CD4-positive, alpha-beta memory T cell (primary cell): ENCODE measurements at regions not wholly inside any gene's neighbourhood (a gene's known extent, or its start where the extent isn't known, plus 50 kb on each side); places are given as distances from the start of the nearest gene placed in this dataset.

ENCODE experiments used
- CTCF ChIA-PET: fragments of 350-600 bp; sonication (Branson Sonifier 250); formaldehyde crosslinking; loops from one replicate; lab custom pipeline; 2021; ENCODE audit warnings: inconsistent platforms; ENCODE audit not compliant: partially characterized antibody; lab: Charles Lee
- POLR2A ChIA-PET: fragments of 350-600 bp; sonication (Branson Sonifier 250); formaldehyde crosslinking; loops from one replicate; lab custom pipeline; 2021; ENCODE audit not compliant: partially characterized antibody; lab: Charles Lee
- DNase-seq, 5 donors: peaks; one replicate each; pipeline versions ENCODE4 v3.0.0 to v3.0.0-alpha.2; 2020 to 2022; ENCODE audit warnings: mixed read lengths in 1 of 5
- H3K27ac ChIP-seq: one replicate; pipeline ENCODE4 v1.7.0; 2013; ENCODE audit warnings: low read depth, low read length
- H3K27me3 ChIP-seq: 2 replicates; pipeline ENCODE4 v1.7.0; 2013; ENCODE audit warnings: mild to moderate bottlenecking, low read length, moderate library complexity; ENCODE audit not compliant: insufficient read depth
- H3K36me3 ChIP-seq: 2 replicates; pipeline ENCODE4 v1.7.0; 2013; ENCODE audit warnings: mild to moderate bottlenecking, low read length, moderate library complexity; ENCODE audit not compliant: insufficient read depth
- H3K4me1 ChIP-seq: 2 replicates; pipeline ENCODE4 v1.7.0; 2013; ENCODE audit warnings: mild to moderate bottlenecking, low read length, moderate library complexity; ENCODE audit not compliant: insufficient read depth
- H3K4me3 ChIP-seq, 2 donors: one replicate each; pipeline ENCODE4 v1.7.0; 2013; ENCODE audit warnings: low read length in 2 of 2, mild to moderate bottlenecking in 1 of 2
- H3K9me3 ChIP-seq, 2 donors: one replicate each; pipeline ENCODE4 v1.7.0; 2013; ENCODE audit warnings: low read length in 2 of 2, control low read depth in 1 of 2; ENCODE audit not compliant: control insufficient read depth in 1 of 2
- H3K27ac Mint-ChIP-seq, 7 donors: one replicate each; pipeline ENCODE4 v1.8.0; 2020 to 2021; ENCODE audit warnings: mixed read lengths in 7 of 7, mild to moderate bottlenecking in 6 of 7, inconsistent platforms in 3 of 7, moderate library complexity in 3 of 7
- H3K27me3 Mint-ChIP-seq, 2 donors: one replicate each; pipeline ENCODE4 v1.8.0; 2020 to 2021; ENCODE audit warnings: mixed read lengths in 2 of 2
- H3K36me3 Mint-ChIP-seq, 2 donors: one replicate each; pipeline ENCODE4 v1.8.0; 2020 to 2021; ENCODE audit warnings: mixed read lengths in 2 of 2, inconsistent platforms in 1 of 2, mild to moderate bottlenecking in 1 of 2
- H3K4me1 Mint-ChIP-seq, 4 donors: one replicate each; pipeline ENCODE4 v1.8.0; 2020 to 2021; ENCODE audit warnings: mixed read lengths in 4 of 4, mild to moderate bottlenecking in 1 of 4
- H3K4me3 Mint-ChIP-seq, 8 donors: one replicate each; pipeline ENCODE4 v1.8.0; 2020 to 2021; ENCODE audit warnings: mixed read lengths in 8 of 8, mild to moderate bottlenecking in 7 of 8, moderate library complexity in 6 of 8, inconsistent platforms in 3 of 8
- H3K9me3 Mint-ChIP-seq, 8 donors: one replicate each; pipeline ENCODE4 v1.8.0; 2020 to 2021; ENCODE audit warnings: mixed read lengths in 8 of 8, mild to moderate bottlenecking in 5 of 8, inconsistent platforms in 3 of 8, moderate library complexity in 1 of 8
- intact Hi-C: fragments of 100-400 bp; cut with micrococcal nuclease; formaldehyde crosslinking; loops from one replicate; pipeline ENCODE4 v1.15.1; 2023

DNA sequence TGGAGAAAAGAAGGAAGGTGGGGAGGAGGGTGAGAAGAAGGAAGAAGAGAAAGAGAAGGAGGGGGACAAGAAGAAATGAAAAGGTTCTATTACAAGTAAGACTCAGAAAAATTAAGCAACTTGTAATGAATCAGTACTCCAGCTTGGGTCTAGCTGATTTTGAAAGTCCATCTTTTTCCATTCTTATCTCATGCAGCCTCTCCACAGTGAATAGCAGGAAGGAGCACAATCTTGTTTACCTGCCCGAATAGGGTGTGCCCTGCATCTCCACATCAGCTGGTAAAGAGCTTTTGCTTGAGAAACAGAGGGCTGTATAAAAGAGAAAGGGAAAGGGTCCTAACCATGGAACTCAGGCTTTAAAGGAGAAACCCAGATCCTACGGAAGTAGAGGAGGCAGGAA lies 348.8 kb downstream of the TPBG start:
- POLR2A ChIA-PET = no interaction called here

DNA sequence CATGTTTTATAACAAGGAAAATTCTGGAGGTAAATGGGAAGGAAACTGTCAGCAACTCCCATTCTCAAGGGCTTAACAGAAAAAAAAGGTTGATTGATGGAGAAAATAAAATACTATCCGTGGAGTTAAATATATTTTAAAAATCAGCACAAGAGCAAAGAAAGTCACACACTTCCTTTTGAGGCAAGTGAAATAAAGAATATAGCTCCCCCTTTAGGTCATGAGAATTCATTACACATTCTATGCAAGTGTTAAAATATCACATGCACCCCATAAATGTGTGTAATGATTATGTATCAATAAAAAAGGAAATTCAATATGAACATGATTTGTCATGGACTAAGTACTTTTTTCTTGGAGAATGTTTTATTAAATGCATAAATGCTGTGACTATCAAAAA lies 349.2 kb downstream of the TPBG start:
- ChIA-PET POLR2A (no interaction called here), CTCF (interaction anchor here (1.1 to 2.1 kb wide), 3 partner anchors 9 to 442 kb away, joined by 3 to 11 read pairs (median 3); no protein-coding TSS in a partner anchor)
- no peaks in the 10 kb centered on the region for H3K27me3 ChIP-seq
- H3K9me3 ChIP-seq = no peaks in the 10 kb centered on the region
- H3K27me3 Mint-ChIP-seq = peaks cover 6 to 9% of the 10 kb centered on the region in 2 donors
- H3K9me3 Mint-ChIP-seq = peaks cover 0 to 12% (median 4%) of the 10 kb centered on the region in 8 donors
- H3K4me3 ChIP-seq = no peak overlapping the region
- H3K4me1 ChIP-seq = no peaks in the 10 kb centered on the region
- no peak overlapping the region for H3K27ac Mint-ChIP-seq
- no peak overlapping the region for H3K4me3 Mint-ChIP-seq
- no peak for DNase-seq
- intact Hi-C loops = no loop called here
- H3K27ac ChIP-seq = no peak overlapping the region
- no peaks in the 10 kb centered on the region for H3K36me3 Mint-ChIP-seq
- no peaks in the 10 kb centered on the region for H3K36me3 ChIP-seq
- H3K4me1 Mint-ChIP-seq = peaks cover 0 to 1% (median 0%) of the 10 kb centered on the region in 4 donors

More for the DNA sequence above, 348.8 kb downstream of the TPBG start:
- Mint-ChIP-seq H3K4me3 (no peak overlapping the region), H3K27ac (no peak overlapping the region), H3K36me3 (no peaks in the 10 kb centered on the region), H3K9me3 (peaks cover 0 to 12% (median 5%) of the 10 kb centered on the region in 8 donors), H3K27me3 (peaks cover 6 to 9% of the 10 kb centered on the region in 2 donors), H3K4me1 (peaks cover 0 to 1% (median 0%) of the 10 kb centered on the region in 4 donors)
- Histone ChIP-seq H3K27ac (no peak overlapping the region), H3K4me1 (no peaks in the 10 kb centered on the region), H3K36me3 (no peaks in the 10 kb centered on the region), H3K4me3 (no peak overlapping the region), H3K9me3 (no peaks in the 10 kb centered on the region), H3K27me3 (no peaks in the 10 kb centered on the region)
- intact Hi-C loops = no loop called here
- CTCF ChIA-PET = interaction anchor here (1.1 to 2.1 kb wide), 3 partner anchors 9 to 441 kb away, joined by 3 to 11 read pairs (median 3); no protein-coding TSS in a partner anchor
- DNase-seq = no peak

DNA sequence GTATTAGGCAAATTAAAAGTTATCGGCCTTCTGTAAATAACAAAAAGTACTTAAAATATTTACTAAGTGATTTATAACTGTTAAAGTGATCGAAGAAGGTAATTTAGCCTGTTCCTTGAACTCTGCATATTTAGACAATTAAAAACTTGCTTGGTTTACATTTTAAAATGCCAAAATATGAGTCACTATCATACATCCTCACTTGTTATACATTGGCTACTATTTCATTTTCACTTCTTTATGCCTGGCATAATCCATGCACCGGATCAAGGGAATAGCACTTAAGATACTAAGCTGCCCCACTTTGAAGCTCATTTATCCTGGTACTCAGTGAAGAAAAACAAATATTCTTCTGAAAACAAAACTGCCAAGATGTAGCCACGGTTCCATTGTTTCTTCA lies 344.6 kb downstream of the UBE3D start:
- peaks cover 0 to 13% (median 0%) of the 10 kb centered on the region in 8 donors for H3K9me3 Mint-ChIP-seq
- POLR2A ChIA-PET = no interaction called here
- H3K4me1 ChIP-seq = no peaks in the 10 kb centered on the region

DNA sequence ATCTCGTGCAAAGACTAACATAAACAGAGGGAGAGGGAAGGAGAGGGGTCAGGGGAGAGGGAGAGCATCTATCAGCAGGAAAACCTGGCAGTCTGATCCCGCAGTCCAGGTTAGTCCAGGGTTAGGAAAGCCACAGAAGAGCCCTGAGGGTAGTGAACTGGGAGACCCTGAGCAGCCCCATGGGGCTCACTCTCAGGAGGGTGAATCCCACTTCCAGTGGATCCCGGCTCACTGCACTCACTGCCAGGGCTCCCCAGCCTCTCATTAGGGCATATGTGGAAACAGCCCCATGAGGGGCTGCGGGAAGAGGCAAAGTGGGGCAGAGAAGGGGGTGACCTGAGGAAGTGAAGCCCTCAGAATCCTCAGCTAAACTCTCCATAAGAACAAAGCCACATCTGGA lies 329.9 kb downstream of the UBE3D start:
- H3K27ac ChIP-seq = no peak overlapping the region
- H3K27me3 ChIP-seq = no peaks in the 10 kb centered on the region
- Mint-ChIP-seq H3K4me1 (no peaks in the 10 kb centered on the region), H3K27me3 (peaks cover 5 to 11% of the 10 kb centered on the region in 2 donors), H3K27ac (no peak overlapping the region), H3K4me3 (no peak overlapping the region), H3K36me3 (no peaks in the 10 kb centered on the region), H3K9me3 (peaks cover 0 to 2% (median 0%) of the 10 kb centered on the region in 8 donors)
- no peaks in the 10 kb centered on the region for H3K4me1 ChIP-seq
- H3K36me3 ChIP-seq = no peaks in the 10 kb centered on the region
- no peak for DNase-seq
- H3K4me3 ChIP-seq = no peak overlapping the region
- ChIA-PET POLR2A (no interaction called here), CTCF (no interaction called here)
- intact Hi-C loops = no loop called here
- H3K9me3 ChIP-seq = no peaks in the 10 kb centered on the region

More for the DNA sequence above, 344.6 kb downstream of the UBE3D start:
- H3K27me3 ChIP-seq = no peaks in the 10 kb centered on the region
- H3K4me3 ChIP-seq = no peak overlapping the region
- no peak for DNase-seq
- H3K36me3 Mint-ChIP-seq = no peaks in the 10 kb centered on the region
- H3K36me3 ChIP-seq = no peaks in the 10 kb centered on the region
- CTCF ChIA-PET = no interaction called here
- no peaks in the 10 kb centered on the region for H3K27me3 Mint-ChIP-seq
- H3K27ac Mint-ChIP-seq = no peak overlapping the region
- no peak overlapping the region for H3K4me3 Mint-ChIP-seq
- H3K4me1 Mint-ChIP-seq = no peaks in the 10 kb centered on the region
- intact Hi-C loops = no loop called here
- H3K9me3 ChIP-seq = no peaks in the 10 kb centered on the region
- H3K27ac ChIP-seq = no peak overlapping the region

DNA sequence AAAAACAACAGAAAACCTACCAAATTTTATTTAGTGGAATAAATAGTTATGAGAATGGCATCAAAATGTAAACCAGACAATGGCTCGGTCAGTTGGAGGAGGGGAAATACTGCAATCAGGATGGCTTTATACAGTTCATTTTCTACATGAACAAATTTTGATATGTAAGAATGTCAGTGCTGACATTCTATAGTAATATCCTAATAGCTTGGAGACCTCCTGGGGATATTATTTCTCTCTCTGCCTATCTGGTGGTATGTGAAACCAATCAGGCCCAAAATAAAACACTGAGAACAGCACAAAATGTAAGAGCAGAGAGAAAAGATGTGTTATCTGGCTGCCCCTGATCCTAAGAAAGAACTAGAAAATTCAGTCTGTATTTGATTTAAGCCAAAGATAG lies 327.7 kb downstream of the UBE3D start:
- no peak for DNase-seq
- H3K4me3 ChIP-seq = no peak overlapping the region
- H3K9me3 Mint-ChIP-seq = peaks cover 0 to 2% (median 0%) of the 10 kb centered on the region in 8 donors
- H3K9me3 ChIP-seq = no peaks in the 10 kb centered on the region
- H3K27me3 Mint-ChIP-seq = peaks cover 5 to 11% of the 10 kb centered on the region in 2 donors
- H3K4me1 ChIP-seq = no peaks in the 10 kb centered on the region
- no peaks in the 10 kb centered on the region for H3K4me1 Mint-ChIP-seq
- CTCF ChIA-PET = no interaction called here
- no peak overlapping the region for H3K27ac Mint-ChIP-seq
- intact Hi-C loops = no loop called here
- POLR2A ChIA-PET = no interaction called here
- H3K36me3 Mint-ChIP-seq = no peaks in the 10 kb centered on the region
- H3K27ac ChIP-seq = no peak overlapping the region
- H3K36me3 ChIP-seq = no peaks in the 10 kb centered on the region
- H3K4me3 Mint-ChIP-seq = no peak overlapping the region
- no peaks in the 10 kb centered on the region for H3K27me3 ChIP-seq

DNA sequence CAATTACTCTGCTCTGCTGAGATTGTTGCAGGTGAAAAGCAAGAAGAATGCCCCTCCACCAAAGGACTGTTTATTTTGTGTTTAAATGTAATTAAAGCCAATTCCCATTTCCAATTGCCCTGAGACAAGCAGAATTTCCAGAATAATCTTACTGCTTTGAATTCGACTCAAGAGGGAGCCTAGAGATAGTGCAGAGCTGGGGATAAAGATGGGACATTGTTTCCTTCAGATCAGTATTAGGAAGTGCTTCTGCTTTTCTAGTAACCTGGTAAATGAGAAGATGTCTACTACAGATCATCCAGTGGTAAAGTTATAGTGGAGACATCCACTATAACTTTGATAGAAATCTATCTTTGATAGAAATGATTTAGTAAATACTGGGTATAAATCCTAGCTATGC lies 326.9 kb downstream of the UBE3D start:
- no peak overlapping the region for H3K4me3 ChIP-seq
- no peaks in the 10 kb centered on the region for H3K4me1 ChIP-seq
- ChIA-PET POLR2A (no interaction called here), CTCF (no interaction called here)
- peaks cover 5 to 11% of the 10 kb centered on the region in 2 donors for H3K27me3 Mint-ChIP-seq
- no peak overlapping the region for H3K27ac ChIP-seq
- no peak for DNase-seq
- H3K4me1 Mint-ChIP-seq = no peaks in the 10 kb centered on the region
- no peaks in the 10 kb centered on the region for H3K36me3 ChIP-seq
- intact Hi-C loops = no loop called here
- no peaks in the 10 kb centered on the region for H3K27me3 ChIP-seq
- no peak overlapping the region for H3K27ac Mint-ChIP-seq
- no peaks in the 10 kb centered on the region for H3K9me3 ChIP-seq
- H3K9me3 Mint-ChIP-seq = peaks cover 0 to 2% (median 0%) of the 10 kb centered on the region in 8 donors
- H3K4me3 Mint-ChIP-seq = no peak overlapping the region
- H3K36me3 Mint-ChIP-seq = no peaks in the 10 kb centered on the region

DNA sequence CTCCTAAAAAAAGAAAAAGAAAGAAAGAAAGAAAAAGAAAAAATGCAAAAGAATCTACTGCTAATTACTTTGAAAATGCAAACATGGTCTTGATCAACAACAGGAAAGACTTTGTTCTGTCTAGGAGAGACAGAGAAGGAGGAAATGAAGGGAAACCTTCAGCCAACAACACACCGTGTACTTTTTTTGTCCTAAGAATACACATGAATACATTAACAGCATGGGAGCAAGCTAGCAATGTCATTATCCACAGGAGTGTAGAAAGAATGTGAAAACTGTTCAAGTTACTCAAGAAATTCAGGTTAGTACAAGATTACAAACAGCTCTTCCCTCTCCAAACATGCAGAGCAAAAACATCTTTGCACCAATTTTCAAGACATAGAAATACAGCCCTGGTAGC lies 326.3 kb downstream of the UBE3D start:
- no peak for DNase-seq
- Mint-ChIP-seq H3K27me3 (peaks cover 3 to 11% of the 10 kb centered on the region in 2 donors), H3K9me3 (peaks cover 0 to 2% (median 0%) of the 10 kb centered on the region in 8 donors), H3K36me3 (no peaks in the 10 kb centered on the region), H3K4me3 (no peak overlapping the region), H3K27ac (no peak overlapping the region), H3K4me1 (no peaks in the 10 kb centered on the region)
- Histone ChIP-seq H3K4me3 (no peak overlapping the region), H3K9me3 (no peaks in the 10 kb centered on the region), H3K27ac (no peak overlapping the region), H3K36me3 (no peaks in the 10 kb centered on the region), H3K27me3 (no peaks in the 10 kb centered on the region), H3K4me1 (no peaks in the 10 kb centered on the region)
- POLR2A ChIA-PET = no interaction called here
- intact Hi-C loops = no loop called here
- CTCF ChIA-PET = interaction anchor here (1.0 kb wide), 1 partner anchor 27 kb away, joined by 3 read pairs; no protein-coding TSS in a partner anchor
